Fibroblast of mammary gland (primary cell): ENCODE measurements at regions not wholly inside any gene's neighbourhood (a gene's known extent, or its start where the extent isn't known, plus 50 kb on each side); places are given as distances from the start of the nearest gene placed in this dataset.
A peak's percentile ranks its signal among the peaks of the same experiment; 100 is the strongest.

Experiments
- DNase-seq: peaks from one replicate; pipeline ENCODE4 v3.0.0-alpha.2; 2010; ENCODE audit warnings: low read depth
- H3K4me3 ChIP-seq: 2 replicates; pipeline ENCODE4 v1.5.1; 2011; ENCODE audit warnings: low read depth, mild to moderate bottlenecking, low read length, moderate library complexity; ENCODE audit not compliant: control insufficient read depth
- CTCF ChIP-seq: conservative IDR thresholded peaks from 2 replicates; pipeline ENCODE4 v1.5.1; 2011; ENCODE audit warnings: low read depth, low read length, inconsistent platforms; ENCODE audit not compliant: control insufficient read depth, insufficient read depth

GRCh38 chr12:67732857-67733256 lies 84.3 kb downstream of the DYRK2 start:
- no peak for DNase-seq
- H3K4me3 ChIP-seq = no peak overlapping the region
- TF ChIP-seq CTCF = no peak

GRCh38 chr12:67735868-67736267 lies 87.3 kb downstream of the DYRK2 start:
- no peak for TF ChIP-seq CTCF
- DNase-seq = no peak
- H3K4me3 ChIP-seq = no peak overlapping the region

GRCh38 chr12:67740711-67741110 lies 92.2 kb downstream of the DYRK2 start:
- no peak overlapping the region for H3K4me3 ChIP-seq
- TF ChIP-seq CTCF = no peak
- no peak for DNase-seq

- TF ChIP-seq CTCF = no peak
- H3K4me3 ChIP-seq = no peak overlapping the region
- DNase-seq = peak; percentile 26
Measured at GRCh38 chr12:67741270-67741669, 92.7 kb downstream of the DYRK2 start.

GRCh38 chr12:67742461-67742860 lies 93.9 kb downstream of the DYRK2 start:
- no peak for DNase-seq
- H3K4me3 ChIP-seq = no peak overlapping the region
- no peak for TF ChIP-seq CTCF

GRCh38 chr12:67747869-67748742 lies 99.6 kb downstream of the DYRK2 start:
- TF ChIP-seq CTCF = no peak
- peak; percentile 64 for DNase-seq
- H3K4me3 ChIP-seq = no peak overlapping the region

GRCh38 chr12:67748743-67749040 lies 100.1 kb downstream of the DYRK2 start:
- H3K4me3 ChIP-seq = no peak overlapping the region
- DNase-seq = peak; percentile 39
- no peak for TF ChIP-seq CTCF
